GM11168 (cell line): ENCODE measurements at regions not wholly inside any gene's neighbourhood (a gene's known extent, or its start where the extent isn't known, plus 50 kb on each side); places are given as distances from the start of the nearest gene placed in this dataset.

ENCODE experiments used
- in situ Hi-C: fragments of 300-500 bp; cut with MboI; formaldehyde crosslinking; loops from one replicate; pipeline ENCODE4 v1.12.0; 2022; ENCODE audit warnings: low sequenced_read_pairs; ENCODE audit not compliant: unreplicated experiment

GRCh38 chr1:55600242-55600641, 385.1 kb upstream of the USP24 start:
- in situ Hi-C loops, result no loop called here

GRCh38 chr1:55597910-55598309, 382.7 kb upstream of the USP24 start:
- in situ Hi-C loops, result no loop called here

DNA sequence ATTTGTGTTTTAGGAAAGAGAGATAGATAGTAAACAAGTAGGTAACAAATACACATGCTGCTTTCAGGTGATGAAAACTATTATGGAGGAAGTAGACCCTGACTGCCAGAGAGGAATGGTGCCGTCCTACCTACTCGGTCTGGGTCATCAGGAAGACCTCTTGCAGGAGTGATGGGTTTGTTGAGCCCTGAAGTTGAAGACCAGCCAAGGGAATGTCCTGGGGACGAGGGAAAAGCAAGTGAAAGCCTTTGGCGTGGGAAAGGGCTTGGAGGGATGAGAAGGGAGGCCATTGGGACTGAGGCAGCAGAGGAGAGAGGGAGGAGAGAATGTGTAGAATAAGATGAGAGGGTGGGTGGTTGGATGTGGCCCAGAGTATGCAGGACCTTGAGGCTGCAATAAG, 379.5 kb upstream of the USP24 start:
- in situ Hi-C loops, result no loop called here

- in situ Hi-C loops, result no loop called here
Measured at GRCh38 chr1:55593298-55593697, 378.1 kb upstream of the USP24 start.

DNA sequence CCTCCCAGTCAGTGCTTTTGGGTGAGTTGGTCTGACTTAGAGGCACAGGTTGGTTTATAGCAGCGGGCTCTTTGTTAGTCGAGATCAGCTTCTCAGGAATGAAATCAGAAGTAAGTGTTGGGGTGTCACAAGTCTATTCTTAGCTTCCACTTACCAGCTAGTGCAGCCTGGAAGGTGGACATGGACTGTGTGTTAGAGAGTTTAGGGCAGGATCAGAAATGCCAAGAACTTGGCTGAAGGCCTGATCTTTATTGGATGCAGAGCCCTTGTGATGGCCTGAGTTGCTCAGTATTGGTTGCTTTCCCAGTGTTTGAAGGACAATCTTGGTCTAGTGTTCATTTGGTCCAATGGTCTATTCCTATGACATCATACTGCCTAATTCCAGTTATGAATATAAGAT, 377.0 kb upstream of the USP24 start:
- in situ Hi-C loops, result no loop called here

DNA sequence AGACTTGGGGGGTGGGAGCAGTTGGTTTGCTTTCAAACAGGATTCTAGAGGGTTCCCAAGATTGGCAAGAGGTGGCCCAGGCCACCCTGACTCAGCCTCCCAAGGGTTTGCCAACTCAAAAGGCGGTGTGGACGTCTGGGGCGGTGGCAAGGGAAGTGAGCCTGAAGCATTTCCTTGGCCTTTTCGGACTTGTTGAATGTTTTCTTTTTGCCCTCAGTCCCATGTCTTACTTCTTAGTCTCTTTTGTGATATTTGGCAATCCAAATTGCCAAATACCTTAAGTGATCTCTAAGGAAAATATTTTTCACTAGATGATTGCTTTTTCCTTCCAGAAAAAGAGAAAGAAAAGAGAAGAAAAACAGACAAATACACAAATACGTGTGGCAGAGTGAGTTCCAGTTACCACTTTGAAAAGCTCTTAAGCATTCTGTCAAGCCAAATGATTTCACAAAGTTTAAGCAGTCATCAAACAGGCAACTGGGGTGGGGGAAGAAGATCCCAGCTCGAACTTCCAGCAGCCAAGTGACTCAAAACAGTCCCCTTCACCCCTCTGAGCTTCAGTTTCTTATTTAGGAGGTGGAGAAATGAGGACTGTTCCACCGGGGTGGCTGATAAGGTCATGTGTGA, 374.6 kb upstream of the USP24 start:
- in situ Hi-C loops, result no loop called here

DNA sequence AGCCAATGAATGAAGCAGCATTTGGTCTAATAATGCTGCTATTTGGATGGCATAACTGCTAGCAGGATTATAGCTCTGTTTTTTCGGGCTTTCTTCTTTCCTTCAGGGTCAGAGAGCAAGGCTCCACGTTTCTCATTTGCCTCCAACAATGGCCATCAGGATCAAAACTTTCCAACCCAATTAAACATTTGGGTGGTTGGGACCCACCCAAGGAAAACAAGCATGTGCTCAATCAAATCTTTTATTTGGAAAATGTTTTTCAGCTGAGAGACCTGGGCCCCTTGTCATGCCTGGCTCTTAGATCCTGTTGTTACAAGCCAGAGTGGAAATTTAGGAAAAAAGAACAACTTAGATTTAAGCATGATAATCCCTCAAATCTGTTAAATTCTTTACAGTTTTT, 373.1 kb upstream of the USP24 start:
- in situ Hi-C loops, result no loop called here

DNA sequence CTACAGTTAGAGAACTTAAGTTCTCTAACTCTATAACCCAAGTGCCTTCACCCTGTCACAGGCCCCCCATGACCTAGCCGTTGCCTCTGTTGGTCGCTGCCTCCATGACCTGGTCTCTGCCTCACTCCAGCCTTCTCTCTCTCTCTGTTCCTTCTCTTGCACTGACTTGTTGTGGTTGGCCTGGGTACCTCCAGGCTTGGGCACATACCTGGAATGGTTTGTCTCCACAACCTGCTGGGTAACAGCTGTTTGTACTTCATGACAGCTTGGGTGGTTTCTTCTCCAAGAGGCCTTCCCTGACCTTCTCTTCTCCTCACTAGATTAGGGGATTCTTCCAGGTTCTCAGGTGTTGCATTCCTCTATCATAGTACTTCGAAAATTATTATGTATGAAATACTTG, 371.6 kb upstream of the USP24 start:
- in situ Hi-C loops, result no loop called here

- in situ Hi-C loops, result no loop called here
Measured at GRCh38 chr1:55585402-55585792, 370.2 kb upstream of the USP24 start.

DNA sequence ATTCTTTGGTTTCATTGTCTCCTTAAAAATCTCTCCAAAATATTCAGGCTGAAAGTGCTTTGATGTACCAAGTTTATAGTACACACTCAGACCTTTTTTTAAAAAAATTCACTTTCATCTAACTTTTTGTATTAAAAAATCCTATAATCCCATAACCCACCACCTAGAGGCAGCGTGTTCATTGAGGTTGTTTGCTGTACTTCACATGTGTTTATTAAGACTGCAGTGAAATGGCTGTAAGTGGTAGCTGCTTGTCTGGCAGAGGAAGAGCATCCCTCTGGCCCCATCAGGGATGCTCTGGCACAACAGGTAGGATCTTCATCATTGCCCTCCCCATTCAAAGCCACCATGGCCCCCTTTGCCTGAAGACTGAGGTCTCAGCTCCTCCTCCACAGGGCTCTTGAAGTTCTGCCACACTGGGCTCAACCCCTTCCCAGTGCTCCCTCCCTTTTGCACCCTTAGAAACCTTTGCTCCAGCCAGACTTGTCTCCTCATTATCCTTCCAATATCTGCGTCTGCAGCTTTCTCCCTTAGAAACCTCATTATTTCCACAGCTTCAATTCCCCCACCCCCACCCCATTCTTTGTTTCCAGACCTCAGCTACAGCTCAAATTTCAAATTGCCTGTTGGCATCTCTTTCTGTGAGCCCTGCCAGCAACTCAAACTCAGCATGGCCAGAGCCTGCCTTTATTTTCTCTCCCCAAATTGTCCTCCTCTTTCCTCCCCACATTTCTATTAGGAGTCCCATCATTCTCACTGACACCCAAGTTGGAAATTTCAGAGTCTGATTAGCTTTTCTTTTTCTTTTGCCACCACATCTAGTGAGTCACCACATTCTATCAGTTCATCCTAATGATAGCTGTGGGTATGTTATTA, 369.6 kb upstream of the USP24 start:
- in situ Hi-C loops, result no loop called here

- in situ Hi-C loops, result no loop called here
Measured at GRCh38 chr1:55582084-55582483, 366.9 kb upstream of the USP24 start.

DNA sequence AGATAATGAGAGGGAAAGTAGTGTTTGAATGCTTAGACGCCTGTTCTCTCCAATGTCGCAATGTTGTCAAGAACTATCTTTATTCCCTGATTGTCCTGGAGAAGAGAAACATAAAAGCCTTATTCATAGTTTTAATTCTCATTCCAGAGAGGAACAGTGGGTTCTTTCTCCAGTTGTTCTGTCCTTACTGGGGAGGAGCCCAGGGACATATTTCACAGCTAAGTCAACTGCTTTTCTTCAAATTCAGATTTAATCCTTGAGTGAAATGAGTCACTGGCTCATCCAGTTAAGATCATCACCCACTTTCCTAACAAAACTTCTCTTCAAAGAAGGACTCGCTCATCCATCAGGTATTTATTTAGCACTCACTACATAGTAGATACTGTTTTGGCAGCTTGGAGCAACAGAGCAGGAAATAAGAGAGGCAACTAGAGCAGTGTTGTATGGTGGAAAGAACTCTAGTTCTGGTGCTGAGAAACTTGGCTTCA, 365.7 kb upstream of the USP24 start:
- in situ Hi-C loops, result no loop called here

- in situ Hi-C loops, result no loop called here
Measured at GRCh38 chr1:55579332-55580001, 364.3 kb upstream of the USP24 start.

DNA sequence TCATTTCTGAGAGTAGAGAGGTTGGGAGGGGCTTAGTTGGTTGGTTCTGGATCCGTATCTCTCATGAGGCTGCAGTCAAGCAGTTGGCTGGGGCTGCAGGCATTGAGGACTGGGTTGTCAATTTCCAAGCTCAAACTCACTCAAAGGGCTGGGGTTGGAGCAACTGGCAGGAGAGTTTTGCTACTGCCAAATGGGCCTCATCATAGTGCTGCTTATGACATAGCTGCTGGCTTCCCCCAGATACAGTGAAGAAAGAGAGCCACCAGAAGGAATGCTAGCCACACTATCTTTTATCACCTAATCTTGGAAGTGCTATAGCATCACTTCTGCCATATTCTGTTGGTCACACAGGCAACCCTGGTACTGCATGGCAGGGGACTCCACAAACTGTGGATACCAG, 363.5 kb upstream of the USP24 start:
- in situ Hi-C loops, result no loop called here

GRCh38 chr1:55575571-55576279, 360.6 kb upstream of the USP24 start:
- in situ Hi-C loops, result no loop called here

GRCh38 chr1:55574691-55575225, 359.6 kb upstream of the USP24 start:
- in situ Hi-C loops, result no loop called here

DNA sequence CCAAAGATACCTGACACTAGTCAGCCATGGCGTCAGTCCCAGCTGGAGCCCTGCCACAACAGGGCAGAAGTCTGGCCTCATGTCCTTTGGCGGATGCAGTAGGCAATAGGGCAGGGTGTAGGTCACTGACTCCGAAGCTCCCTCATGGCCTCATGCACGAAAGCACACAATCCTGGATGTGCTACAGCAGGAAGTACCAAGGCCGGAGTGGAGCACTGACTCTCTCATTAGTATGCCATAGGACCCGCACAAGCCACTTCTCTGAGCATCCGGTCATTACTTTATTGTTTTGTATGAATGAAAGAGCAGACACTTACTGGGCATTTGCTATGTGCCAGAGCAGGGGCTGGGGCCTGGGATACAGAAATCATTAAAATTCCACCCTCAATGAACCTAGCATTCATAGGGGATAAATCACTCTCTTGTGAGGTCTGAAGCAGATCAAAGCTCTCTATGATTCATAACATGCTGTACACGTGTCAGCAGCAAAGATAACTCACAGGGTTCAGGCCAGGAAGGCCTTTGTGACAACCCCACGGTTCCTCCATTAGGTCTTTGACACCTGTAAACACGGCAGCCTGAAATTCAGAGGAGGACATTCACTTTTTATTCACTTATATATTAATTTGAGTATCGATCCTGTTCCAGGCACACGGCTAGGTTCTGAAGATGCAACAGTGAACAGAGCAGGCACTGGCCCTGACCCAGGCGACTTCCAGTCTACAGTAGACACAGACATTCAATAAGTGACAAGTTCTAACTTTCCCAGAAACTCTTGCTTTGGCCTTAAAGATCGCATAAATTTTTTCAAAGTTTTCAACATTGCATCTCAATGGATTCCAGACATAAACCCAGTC, 357.9 kb upstream of the USP24 start:
- in situ Hi-C loops, result no loop called here

DNA sequence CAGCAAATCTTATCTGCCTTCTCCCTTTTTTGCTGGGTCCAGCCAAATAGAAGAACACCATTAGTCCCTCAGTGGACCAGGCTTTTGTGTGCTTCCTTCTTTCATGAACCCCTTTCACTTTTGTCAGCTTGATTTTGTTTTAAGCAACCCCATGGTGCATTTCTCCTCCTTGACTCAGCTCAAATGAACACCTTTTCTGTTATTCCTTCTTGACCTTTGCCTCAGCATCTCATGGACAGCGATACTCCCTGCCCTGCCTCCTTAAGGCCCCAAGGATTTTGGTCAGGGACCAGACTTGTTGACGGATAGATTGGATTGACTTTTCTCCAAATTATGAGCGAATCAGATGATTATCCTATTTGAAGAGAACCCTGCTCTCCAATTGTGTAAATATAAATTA, 356.6 kb upstream of the USP24 start:
- in situ Hi-C loops, result no loop called here

GRCh38 chr1:55569417-55569816, 354.3 kb upstream of the USP24 start:
- in situ Hi-C loops, result no loop called here
